ENCODE measurements at regions not wholly inside any gene's neighbourhood (a gene's known extent, or its start where the extent isn't known, plus 50 kb on each side); places are given as distances from the start of the nearest gene placed in this dataset.

DNA sequence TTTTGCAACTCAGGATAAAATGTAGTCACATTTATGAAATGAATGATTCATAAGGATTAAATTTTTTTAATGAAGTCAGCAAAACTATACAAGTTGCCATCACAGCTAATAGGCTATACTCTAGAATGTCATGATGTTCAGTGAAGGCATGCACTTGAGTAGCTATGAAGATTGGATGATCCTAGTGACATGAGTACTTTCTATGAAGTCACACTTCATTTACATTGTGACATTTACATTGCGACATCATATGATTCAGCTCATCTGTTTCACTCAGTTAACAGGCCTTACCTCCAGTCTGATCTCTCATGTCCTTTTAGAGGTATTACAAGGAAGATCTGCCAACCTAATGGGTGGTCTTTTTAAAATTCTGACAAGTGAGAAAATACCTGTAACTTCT lies 82.7 kb upstream of the FGF13 start:
- TF ChIP-seq, protein P1, sequence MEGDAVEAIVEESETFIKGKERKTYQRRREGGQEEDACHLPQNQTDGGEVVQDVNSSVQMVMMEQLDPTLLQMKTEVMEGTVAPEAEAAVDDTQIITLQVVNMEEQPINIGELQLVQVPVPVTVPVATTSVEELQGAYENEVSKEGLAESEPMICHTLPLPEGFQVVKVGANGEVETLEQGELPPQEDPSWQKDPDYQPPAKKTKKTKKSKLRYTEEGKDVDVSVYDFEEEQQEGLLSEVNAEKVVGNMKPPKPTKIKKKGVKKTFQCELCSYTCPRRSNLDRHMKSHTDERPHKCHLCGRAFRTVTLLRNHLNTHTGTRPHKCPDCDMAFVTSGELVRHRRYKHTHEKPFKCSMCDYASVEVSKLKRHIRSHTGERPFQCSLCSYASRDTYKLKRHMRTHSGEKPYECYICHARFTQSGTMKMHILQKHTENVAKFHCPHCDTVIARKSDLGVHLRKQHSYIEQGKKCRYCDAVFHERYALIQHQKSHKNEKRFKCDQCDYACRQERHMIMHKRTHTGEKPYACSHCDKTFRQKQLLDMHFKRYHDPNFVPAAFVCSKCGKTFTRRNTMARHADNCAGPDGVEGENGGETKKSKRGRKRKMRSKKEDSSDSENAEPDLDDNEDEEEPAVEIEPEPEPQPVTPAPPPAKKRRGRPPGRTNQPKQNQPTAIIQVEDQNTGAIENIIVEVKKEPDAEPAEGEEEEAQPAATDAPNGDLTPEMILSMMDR (IDR thresholded peaks at IDR 0.05; ENCODE audit: poor library complexity), result no peak
- TF ChIP-seq EZH2 (IDR thresholded peaks at IDR 0.05; ENCODE audit: borderline replicate concordance) (no peak), EZH2phosphoT487 (IDR thresholded peaks at IDR 0.05; ENCODE audit: low read depth, severe bottlenecking, unreplicated experiment) (no peak)
